Activated naive CD8-positive, alpha-beta T cell (primary cell): ENCODE measurements at regions not wholly inside any gene's neighbourhood (a gene's known extent, or its start where the extent isn't known, plus 50 kb on each side); places are given as distances from the start of the nearest gene placed in this dataset.

Source experiments
- H3K27ac Mint-ChIP-seq: one replicate; pipeline ENCODE4 v1.8.0; 2021; ENCODE audit warnings: mixed read lengths
- H3K27me3 Mint-ChIP-seq: one replicate; pipeline ENCODE4 v1.8.0; 2021; ENCODE audit warnings: mixed read lengths
- H3K36me3 Mint-ChIP-seq: one replicate; pipeline ENCODE4 v1.8.0; 2021; ENCODE audit warnings: mixed read lengths
- H3K4me1 Mint-ChIP-seq: one replicate; pipeline ENCODE4 v1.8.0; 2021; ENCODE audit warnings: low read depth, mixed read lengths
- H3K4me3 Mint-ChIP-seq: one replicate; pipeline ENCODE4 v1.8.0; 2021; ENCODE audit warnings: mild to moderate bottlenecking, mixed read lengths
- H3K9me3 Mint-ChIP-seq: one replicate; pipeline ENCODE4 v1.8.0; 2021; ENCODE audit warnings: low read depth, mixed read lengths

GRCh38 chr6:103886951-103887350, 972.8 kb downstream of the HACE1 start:
- Mint-ChIP-seq H3K9me3 (peaks cover 17% of the 10 kb centered on the region), H3K27ac (no peak overlapping the region), H3K4me3 (no peak overlapping the region), H3K36me3 (no peaks in the 10 kb centered on the region), H3K27me3 (no peaks in the 10 kb centered on the region), H3K4me1 (no peaks in the 10 kb centered on the region)

GRCh38 chr6:103885446-103885845, 974.3 kb downstream of the HACE1 start:
- no peaks in the 10 kb centered on the region for H3K36me3 Mint-ChIP-seq
- H3K4me1 Mint-ChIP-seq: no peaks in the 10 kb centered on the region
- H3K27ac Mint-ChIP-seq: no peak overlapping the region
- H3K9me3 Mint-ChIP-seq: peaks cover 10% of the 10 kb centered on the region
- no peak overlapping the region for H3K4me3 Mint-ChIP-seq
- no peaks in the 10 kb centered on the region for H3K27me3 Mint-ChIP-seq

- no peaks in the 10 kb centered on the region for H3K4me1 Mint-ChIP-seq
- H3K4me3 Mint-ChIP-seq: no peak overlapping the region
- H3K9me3 Mint-ChIP-seq: no peaks in the 10 kb centered on the region
- H3K36me3 Mint-ChIP-seq: no peaks in the 10 kb centered on the region
- no peak overlapping the region for H3K27ac Mint-ChIP-seq
- no peaks in the 10 kb centered on the region for H3K27me3 Mint-ChIP-seq
These were observed 979.9 kb downstream of the HACE1 start for GRCh38 chr6:103879800-103880199.

- no peak overlapping the region for H3K27ac Mint-ChIP-seq
- H3K27me3 Mint-ChIP-seq: no peaks in the 10 kb centered on the region
- H3K36me3 Mint-ChIP-seq: no peaks in the 10 kb centered on the region
- H3K4me3 Mint-ChIP-seq: no peak overlapping the region
- no peaks in the 10 kb centered on the region for H3K9me3 Mint-ChIP-seq
- no peaks in the 10 kb centered on the region for H3K4me1 Mint-ChIP-seq
These were observed 984.5 kb downstream of the HACE1 start for GRCh38 chr6:103875221-103875620.

- Mint-ChIP-seq H3K4me1 (no peaks in the 10 kb centered on the region), H3K9me3 (no peaks in the 10 kb centered on the region), H3K36me3 (no peaks in the 10 kb centered on the region), H3K27ac (no peak overlapping the region), H3K27me3 (no peaks in the 10 kb centered on the region), H3K4me3 (no peak overlapping the region)
These were observed 985.1 kb downstream of the HACE1 start for GRCh38 chr6:103874575-103874974.

- Mint-ChIP-seq H3K4me1 (no peaks in the 10 kb centered on the region), H3K27ac (no peak overlapping the region), H3K36me3 (no peaks in the 10 kb centered on the region), H3K4me3 (no peak overlapping the region), H3K27me3 (no peaks in the 10 kb centered on the region), H3K9me3 (no peaks in the 10 kb centered on the region)
These were observed 987.0 kb downstream of the HACE1 start for GRCh38 chr6:103872678-103873077.

GRCh38 chr6:103872233-103872632, 987.5 kb downstream of the HACE1 start:
- Mint-ChIP-seq H3K27me3 (no peaks in the 10 kb centered on the region), H3K9me3 (no peaks in the 10 kb centered on the region), H3K4me3 (no peak overlapping the region), H3K27ac (no peak overlapping the region), H3K36me3 (no peaks in the 10 kb centered on the region), H3K4me1 (no peaks in the 10 kb centered on the region)

GRCh38 chr6:103870970-103871369, 988.7 kb downstream of the HACE1 start:
- Mint-ChIP-seq H3K4me3 (no peak overlapping the region), H3K9me3 (no peaks in the 10 kb centered on the region), H3K36me3 (no peaks in the 10 kb centered on the region), H3K4me1 (no peaks in the 10 kb centered on the region), H3K27ac (no peak overlapping the region), H3K27me3 (no peaks in the 10 kb centered on the region)

- Mint-ChIP-seq H3K27me3 (no peaks in the 10 kb centered on the region), H3K27ac (no peak overlapping the region), H3K4me1 (no peaks in the 10 kb centered on the region), H3K4me3 (no peak overlapping the region), H3K36me3 (no peaks in the 10 kb centered on the region), H3K9me3 (no peaks in the 10 kb centered on the region)
These were observed 997.4 kb downstream of the HACE1 start for GRCh38 chr6:103862297-103862696.

GRCh38 chr6:103858003-103858402, 1001.7 kb downstream of the HACE1 start:
- Mint-ChIP-seq H3K27ac (no peak overlapping the region), H3K9me3 (no peaks in the 10 kb centered on the region), H3K27me3 (no peaks in the 10 kb centered on the region), H3K36me3 (no peaks in the 10 kb centered on the region), H3K4me3 (no peak overlapping the region), H3K4me1 (no peaks in the 10 kb centered on the region)

GRCh38 chr6:103855750-103856149, 1004.0 kb downstream of the HACE1 start:
- no peaks in the 10 kb centered on the region for H3K27me3 Mint-ChIP-seq
- H3K4me3 Mint-ChIP-seq: no peak overlapping the region
- H3K36me3 Mint-ChIP-seq: no peaks in the 10 kb centered on the region
- no peaks in the 10 kb centered on the region for H3K4me1 Mint-ChIP-seq
- H3K27ac Mint-ChIP-seq: no peak overlapping the region
- H3K9me3 Mint-ChIP-seq: no peaks in the 10 kb centered on the region

- Mint-ChIP-seq H3K9me3 (no peaks in the 10 kb centered on the region), H3K27ac (no peak overlapping the region), H3K27me3 (no peaks in the 10 kb centered on the region), H3K4me1 (no peaks in the 10 kb centered on the region), H3K36me3 (no peaks in the 10 kb centered on the region), H3K4me3 (no peak overlapping the region)
These were observed 1005.7 kb downstream of the HACE1 start for GRCh38 chr6:103854059-103854458.

GRCh38 chr6:103838457-103838856, 1021.3 kb downstream of the HACE1 start:
- Mint-ChIP-seq H3K9me3 (peaks cover 4% of the 10 kb centered on the region), H3K4me3 (no peak overlapping the region), H3K36me3 (no peaks in the 10 kb centered on the region), H3K4me1 (no peaks in the 10 kb centered on the region), H3K27me3 (no peaks in the 10 kb centered on the region), H3K27ac (no peak overlapping the region)

- no peaks in the 10 kb centered on the region for H3K27me3 Mint-ChIP-seq
These were observed 1033.5 kb downstream of the HACE1 start for GRCh38 chr6:103826209-103826608.

GRCh38 chr6:103820148-103820547, 1039.6 kb downstream of the HACE1 start:
- Mint-ChIP-seq H3K36me3 (no peaks in the 10 kb centered on the region), H3K27me3 (no peaks in the 10 kb centered on the region), H3K27ac (no peak overlapping the region), H3K4me1 (no peaks in the 10 kb centered on the region), H3K4me3 (no peak overlapping the region), H3K9me3 (no peaks in the 10 kb centered on the region)

More at GRCh38 chr6:103826209-103826608, 1033.5 kb downstream of the HACE1 start:
- Mint-ChIP-seq H3K27ac (no peak overlapping the region), H3K4me1 (no peaks in the 10 kb centered on the region), H3K36me3 (no peaks in the 10 kb centered on the region), H3K9me3 (no peaks in the 10 kb centered on the region), H3K4me3 (no peak overlapping the region)

- no peak overlapping the region for H3K27ac Mint-ChIP-seq
- no peaks in the 10 kb centered on the region for H3K4me1 Mint-ChIP-seq
- no peaks in the 10 kb centered on the region for H3K36me3 Mint-ChIP-seq
- H3K4me3 Mint-ChIP-seq: no peak overlapping the region
- H3K9me3 Mint-ChIP-seq: no peaks in the 10 kb centered on the region
- no peaks in the 10 kb centered on the region for H3K27me3 Mint-ChIP-seq
These were observed 1040.2 kb downstream of the HACE1 start for GRCh38 chr6:103819509-103819908.

GRCh38 chr6:103812970-103813369, 1046.7 kb downstream of the HACE1 start:
- H3K27ac Mint-ChIP-seq: no peak overlapping the region
- H3K4me3 Mint-ChIP-seq: no peak overlapping the region
- H3K36me3 Mint-ChIP-seq: no peaks in the 10 kb centered on the region
- peaks cover 7% of the 10 kb centered on the region for H3K9me3 Mint-ChIP-seq
- H3K27me3 Mint-ChIP-seq: no peaks in the 10 kb centered on the region
- H3K4me1 Mint-ChIP-seq: no peaks in the 10 kb centered on the region
